Mammary epithelial cell (primary cell): ENCODE measurements at regions not wholly inside any gene's neighbourhood (a gene's known extent, or its start where the extent isn't known, plus 50 kb on each side); places are given as distances from the start of the nearest gene placed in this dataset.

Experiments
- CTCF ChIP-seq, 2 donors: IDR thresholded peaks in 1 of 2; conservative IDR thresholded peaks in 1 of 2; 2 replicates each; pipeline ENCODE4 v1.5.1; 2011 to 2012; ENCODE audit warnings: inconsistent platforms in 2 of 2, low read length in 2 of 2, mild to moderate bottlenecking in 2 of 2, control low read depth in 1 of 2, low read depth in 1 of 2; ENCODE audit not compliant: insufficient read depth in 1 of 2; ENCODE audit errors: extremely low read depth in 1 of 2
- EZH2 ChIP-seq: IDR thresholded peaks from 2 replicates; pipeline ENCODE4 v1.6.1; 2012; ENCODE audit warnings: low read length, inconsistent platforms, borderline replicate concordance

- no peak for TF ChIP-seq CTCF (conservative IDR thresholded peaks at IDR 0.05 in 1 of 2, IDR thresholded peaks at IDR 0.05 in 1 of 2; ENCODE audit: extremely low read depth in 1 of 2, insufficient read depth in 1 of 2, low read depth in 1 of 2, low read length in 2 of 2)
- no peak for TF ChIP-seq EZH2
These were observed 89.2 kb upstream of the POU3F1 start for GRCh38 chr1:38135625-38136414.
